ENCODE measurements at regions not wholly inside any gene's neighbourhood (a gene's known extent, or its start where the extent isn't known, plus 50 kb on each side); places are given as distances from the start of the nearest gene placed in this dataset.
"Not testable (repeated sequence)": the region's sequence is repeated elsewhere in the genome, so short reads cannot be mapped to it uniquely, and the experiment has no call there.

DNA sequence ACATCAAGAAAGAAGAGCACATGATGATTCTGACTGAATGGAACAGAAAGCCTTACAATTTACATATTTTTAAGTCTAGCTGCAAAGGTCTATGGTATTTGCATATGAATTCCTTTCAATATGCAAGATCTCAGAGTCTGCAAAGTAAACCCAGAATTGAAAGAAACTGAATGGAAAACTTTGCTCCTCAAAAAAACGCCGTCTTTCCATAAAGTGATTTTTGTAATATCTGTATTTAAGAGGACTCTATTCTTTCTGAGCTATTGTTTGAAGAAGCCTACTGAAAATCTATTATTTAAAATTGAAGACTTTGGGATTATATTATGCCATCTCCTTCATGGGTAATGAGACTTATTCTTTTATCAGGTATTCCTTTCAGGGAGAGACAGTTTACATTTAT lies 1894.4 kb downstream of the STIM2 start:
- intact Hi-C loops (cut with DNase I), result no loop called here
- DNase-seq (ENCODE audit: low spot score), result no peak

GRCh38 chr4:28759064-28759463 lies 1898.4 kb downstream of the STIM2 start:
- intact Hi-C loops (cut with DNase I), result no loop called here

GRCh38 chr4:28760003-28760402 lies 1899.4 kb downstream of the STIM2 start:
- intact Hi-C loops (cut with DNase I), result no loop called here
- no peak for DNase-seq (ENCODE audit: low spot score)

More at GRCh38 chr4:28759064-28759463, 1898.4 kb downstream of the STIM2 start:
- DNase-seq (ENCODE audit: low spot score), result no peak

- no peak for DNase-seq (ENCODE audit: low spot score)
- intact Hi-C loops (cut with DNase I), result loop anchor here (2.0 kb wide), 1 partner anchor 29 kb away; no protein-coding TSS in a partner anchor
These were observed 1911.4 kb downstream of the STIM2 start for GRCh38 chr4:28772066-28772465.

DNA sequence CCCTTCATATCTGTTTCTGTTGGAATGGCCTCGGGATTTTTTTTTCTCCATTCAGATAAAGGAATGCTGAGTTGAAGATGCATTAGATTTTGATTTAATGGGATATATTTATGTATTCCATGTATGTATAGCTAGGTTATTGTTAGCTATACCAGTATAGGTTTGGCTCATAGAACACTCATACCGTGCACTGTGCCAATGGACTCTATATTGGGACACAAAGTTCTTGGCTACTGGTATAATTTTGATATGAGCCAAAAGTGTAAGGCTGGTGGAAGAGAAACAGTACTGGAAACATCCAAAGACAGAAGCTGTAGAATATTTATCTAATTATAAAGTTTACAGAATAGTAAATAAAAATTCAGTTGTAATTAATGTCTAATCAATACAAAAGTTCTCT lies 1912.1 kb downstream of the STIM2 start:
- intact Hi-C loops (cut with DNase I), result loop anchor here (2.0 kb wide), 1 partner anchor 28 kb away; no protein-coding TSS in a partner anchor
- DNase-seq (ENCODE audit: low spot score), result no peak

GRCh38 chr4:28774344-28774743 lies 1913.7 kb downstream of the STIM2 start:
- no peak for DNase-seq (ENCODE audit: low spot score)
- intact Hi-C loops (cut with DNase I), result no loop called here

GRCh38 chr4:28776004-28776403 lies 1915.4 kb downstream of the STIM2 start:
- DNase-seq (ENCODE audit: low spot score), result no peak
- intact Hi-C loops (cut with DNase I), result no loop called here

DNA sequence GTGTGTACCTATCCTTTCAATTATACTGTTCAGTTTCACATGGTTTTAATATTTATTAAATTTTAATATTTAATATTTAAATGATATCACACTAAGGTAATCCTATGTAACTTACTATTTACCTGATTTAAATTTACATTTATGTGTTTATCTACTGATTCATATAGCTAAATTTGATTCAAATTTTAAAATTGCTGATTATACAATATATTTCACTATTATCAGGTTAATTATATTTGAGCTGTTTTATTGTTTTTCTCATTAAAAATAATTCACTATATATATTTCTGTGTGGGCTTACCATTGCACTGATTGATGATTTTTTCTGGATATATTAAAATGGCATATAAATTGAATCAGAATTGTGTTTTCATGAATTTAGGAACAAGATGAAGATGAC lies 1923.5 kb downstream of the STIM2 start:
- intact Hi-C loops (cut with DNase I), result no loop called here
- no peak for DNase-seq (ENCODE audit: low spot score)

GRCh38 chr4:28787947-28788346 lies 1927.3 kb downstream of the STIM2 start:
- no peak for DNase-seq (ENCODE audit: low spot score)
- intact Hi-C loops (cut with DNase I), result no loop called here

- intact Hi-C loops (cut with DNase I), result no loop called here
- DNase-seq (ENCODE audit: low spot score), result no peak
These were observed 1928.4 kb downstream of the STIM2 start for GRCh38 chr4:28788929-28789490.

- intact Hi-C loops (cut with DNase I), result no loop called here
- peak; percentile 75 for DNase-seq (ENCODE audit: low spot score)
These were observed 1927.1 kb upstream of the PCDH7 start for GRCh38 chr4:28792917-28793597.

GRCh38 chr4:28799696-28800095 lies 1920.5 kb upstream of the PCDH7 start:
- peak; percentile 76 for DNase-seq (ENCODE audit: low spot score)
- intact Hi-C loops (cut with DNase I), result loop anchor here (2.0 kb wide), 1 partner anchor 27 kb away; no protein-coding TSS in a partner anchor

DNA sequence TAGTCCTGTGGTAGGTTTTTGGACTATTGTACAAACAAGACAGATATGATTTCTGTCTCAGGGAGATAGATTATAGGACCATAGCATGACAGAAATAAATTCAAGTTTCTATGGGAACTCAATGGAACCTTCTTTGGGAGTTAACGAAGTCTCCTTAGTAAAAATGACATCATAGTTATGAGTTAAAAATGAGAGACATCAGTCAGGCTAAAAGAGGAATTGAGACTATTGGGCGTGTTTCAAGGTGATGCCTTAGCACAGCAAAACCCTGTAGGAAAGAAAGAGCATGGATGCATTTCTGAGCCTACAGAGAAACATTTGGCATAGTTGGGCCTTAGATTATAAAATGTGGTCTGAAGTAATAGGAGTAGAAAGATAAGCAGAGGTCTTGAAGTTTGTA lies 1909.1 kb upstream of the PCDH7 start:
- no peak for DNase-seq (ENCODE audit: low spot score)
- intact Hi-C loops (cut with DNase I), result no loop called here

DNA sequence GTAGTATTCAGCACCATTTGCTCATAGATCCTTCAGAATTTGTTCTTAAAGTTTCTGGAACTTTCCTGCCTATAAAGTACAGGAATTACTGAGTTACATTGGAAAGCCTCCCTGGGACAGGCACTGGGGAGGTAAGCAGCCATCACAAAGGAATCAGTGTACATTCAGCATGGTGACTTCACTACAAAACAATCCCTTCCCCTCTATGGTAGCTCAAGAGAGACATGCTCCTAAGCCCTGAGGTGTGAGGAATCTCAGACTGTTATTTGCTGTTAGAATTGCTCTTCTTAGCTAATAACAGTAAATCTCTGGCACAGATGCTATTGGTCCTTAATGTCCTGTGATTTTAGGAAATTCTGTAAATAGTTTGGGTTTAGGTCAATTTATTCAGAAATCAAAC lies 1898.0 kb upstream of the PCDH7 start:
- intact Hi-C loops (cut with DNase I), result no loop called here
- no peak for DNase-seq (ENCODE audit: low spot score)

- no peak for DNase-seq (ENCODE audit: low spot score)
- intact Hi-C loops (cut with DNase I), result no loop called here
These were observed 1892.3 kb upstream of the PCDH7 start for GRCh38 chr4:28827866-28828265.

DNA sequence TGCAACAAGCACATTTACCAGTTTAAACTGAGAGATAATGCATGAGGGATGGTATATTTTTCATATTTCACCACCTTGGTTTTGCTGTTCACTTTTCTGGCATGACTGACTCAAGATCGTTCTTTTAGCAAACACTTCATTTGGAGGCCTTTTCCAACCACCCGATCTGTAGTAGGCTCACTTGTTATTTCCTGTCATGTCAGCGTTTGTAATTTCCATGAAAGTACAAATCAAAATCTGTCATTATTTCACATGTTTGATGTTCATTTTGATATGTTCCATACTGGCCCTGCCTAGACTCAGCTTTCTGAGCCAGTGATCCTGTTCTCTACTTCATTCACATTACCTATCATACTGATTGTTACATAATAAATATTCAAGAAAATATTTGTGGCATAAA lies 1888.3 kb upstream of the PCDH7 start:
- intact Hi-C loops (cut with DNase I), result no loop called here
- no peak for DNase-seq (ENCODE audit: low spot score)

DNA sequence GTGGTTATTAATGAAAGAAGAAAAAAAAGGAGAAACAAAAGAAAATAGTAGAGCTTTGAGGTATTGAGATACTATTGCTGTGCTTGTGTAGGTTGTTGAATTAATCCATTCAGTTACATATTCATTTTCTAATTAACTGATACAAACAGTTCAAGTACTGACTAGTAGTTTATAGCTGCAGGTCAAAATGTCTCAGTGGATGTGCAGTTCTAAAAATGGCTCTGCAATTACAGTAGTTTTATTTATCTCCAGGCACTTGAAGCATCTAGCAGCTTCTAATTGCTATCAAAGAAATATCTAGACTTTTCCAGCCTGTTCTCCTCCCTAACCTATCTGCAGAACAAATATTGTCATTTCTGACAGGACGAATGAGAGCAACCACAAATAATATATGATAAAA lies 1887.7 kb upstream of the PCDH7 start:
- DNase-seq (ENCODE audit: low spot score), result no peak
- intact Hi-C loops (cut with DNase I), result no loop called here

DNA sequence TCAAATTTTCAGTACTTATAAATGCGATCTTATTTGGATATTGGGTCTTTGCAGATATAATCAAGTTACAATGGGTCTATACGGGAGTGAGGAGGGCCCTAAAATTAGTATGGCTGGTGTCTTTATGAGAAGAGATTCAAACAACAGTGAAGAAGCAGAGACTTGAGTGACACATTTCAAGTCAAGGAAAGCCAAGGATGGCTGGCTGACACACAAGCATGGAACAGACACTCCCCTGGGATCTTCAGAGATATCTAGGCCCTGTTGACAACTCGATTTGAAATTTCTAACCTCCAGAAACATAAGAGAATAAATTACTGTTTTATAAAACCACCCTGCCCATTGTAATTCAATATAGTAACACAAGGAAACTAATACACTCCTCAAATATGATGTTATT lies 1886.0 kb upstream of the PCDH7 start:
- intact Hi-C loops (cut with DNase I), result no loop called here
- DNase-seq (ENCODE audit: low spot score), result no peak

DNA sequence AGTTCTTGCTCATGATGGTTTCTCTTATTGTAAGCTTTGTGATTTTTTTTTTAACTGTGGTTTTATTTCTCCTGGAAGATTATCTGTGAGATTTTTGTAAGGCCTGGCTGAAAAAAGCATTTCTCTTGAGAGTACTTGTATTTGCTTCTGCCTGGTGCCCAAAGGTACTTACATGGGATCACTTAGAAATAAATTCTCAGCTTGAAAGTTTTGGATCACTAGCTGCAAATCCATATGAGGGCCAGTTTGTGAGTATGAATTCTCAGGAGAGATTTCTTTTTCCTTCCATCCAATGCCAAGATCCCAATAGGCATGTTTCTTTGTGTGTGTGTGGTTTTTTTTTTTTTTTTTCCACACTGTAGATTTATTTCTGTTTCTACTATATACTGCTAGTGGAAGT lies 1884.7 kb upstream of the PCDH7 start:
- intact Hi-C loops (cut with DNase I), result no loop called here

GRCh38 chr4:28842271-28842670 lies 1877.9 kb upstream of the PCDH7 start:
- DNase-seq (ENCODE audit: low spot score), result no peak
- intact Hi-C loops (cut with DNase I), result no loop called here

More for the DNA sequence above, 1884.7 kb upstream of the PCDH7 start:
- no peak for DNase-seq (ENCODE audit: low spot score)

DNA sequence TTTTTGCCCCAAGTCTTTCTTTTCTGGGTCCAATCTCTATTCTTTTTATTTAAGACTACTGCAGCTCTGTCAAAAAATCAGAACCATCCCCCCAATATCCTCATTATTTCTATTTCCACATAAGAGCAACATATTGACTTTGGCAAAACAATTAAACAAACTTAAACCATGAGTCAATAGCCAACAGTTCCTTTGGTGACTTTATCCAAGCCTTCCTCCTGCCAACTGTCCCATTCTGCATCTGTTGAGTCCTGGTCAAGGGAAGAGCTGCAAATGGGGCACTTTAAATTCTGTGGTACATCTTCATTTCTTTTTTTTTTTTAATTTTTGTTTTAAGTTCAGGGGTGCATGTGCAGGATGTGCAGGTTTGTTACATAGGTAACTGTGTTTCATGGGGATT lies 1875.0 kb upstream of the PCDH7 start:
- no peak for DNase-seq (ENCODE audit: low spot score)
- intact Hi-C loops (cut with DNase I), result no loop called here

GRCh38 chr4:28857028-28857427 lies 1863.1 kb upstream of the PCDH7 start:
- intact Hi-C loops (cut with DNase I); DNase-seq (ENCODE audit: low spot score): not testable (repeated sequence)
